Activated naive CD4-positive, alpha-beta T cell treated with anti-CD3 and anti-CD28 coated beads, Interleukin-2, amount 10 ng/mL, durations not matched to agents 7 days and 5 days (primary cell): ENCODE measurements at regions not wholly inside any gene's neighbourhood (a gene's known extent, or its start where the extent isn't known, plus 50 kb on each side); places are given as distances from the start of the nearest gene placed in this dataset.
"Not testable (repeated sequence)": the region's sequence is repeated elsewhere in the genome, so short reads cannot be mapped to it uniquely, and the experiment has no call there.

Source experiments
- CTCF ChIA-PET: fragments of 350-600 bp; sonication (Branson Sonifier 250); formaldehyde crosslinking; loops from one replicate; lab custom pipeline; 2021; ENCODE audit warnings: antibody characterized with exemption; lab: Charles Lee
- DNase-seq: peaks from one replicate; pipeline ENCODE4 v3.0.0-alpha.2; 2020
- H3K27ac Mint-ChIP-seq: one replicate; pipeline ENCODE4 v1.8.0; 2021; ENCODE audit warnings: mild to moderate bottlenecking, moderate library complexity, mixed read lengths
- H3K27me3 Mint-ChIP-seq: one replicate; pipeline ENCODE4 v1.8.0; 2021; ENCODE audit warnings: mild to moderate bottlenecking, mixed read lengths
- H3K36me3 Mint-ChIP-seq: one replicate; pipeline ENCODE4 v1.8.0; 2021; ENCODE audit warnings: mixed read lengths
- H3K4me1 Mint-ChIP-seq: one replicate; pipeline ENCODE4 v1.8.0; 2021; ENCODE audit warnings: mixed read lengths
- H3K4me3 Mint-ChIP-seq: one replicate; pipeline ENCODE4 v1.8.0; 2021; ENCODE audit warnings: mild to moderate bottlenecking, moderate library complexity, mixed read lengths
- H3K9me3 Mint-ChIP-seq: one replicate; pipeline ENCODE4 v1.8.0; 2021; ENCODE audit warnings: mixed read lengths

DNA sequence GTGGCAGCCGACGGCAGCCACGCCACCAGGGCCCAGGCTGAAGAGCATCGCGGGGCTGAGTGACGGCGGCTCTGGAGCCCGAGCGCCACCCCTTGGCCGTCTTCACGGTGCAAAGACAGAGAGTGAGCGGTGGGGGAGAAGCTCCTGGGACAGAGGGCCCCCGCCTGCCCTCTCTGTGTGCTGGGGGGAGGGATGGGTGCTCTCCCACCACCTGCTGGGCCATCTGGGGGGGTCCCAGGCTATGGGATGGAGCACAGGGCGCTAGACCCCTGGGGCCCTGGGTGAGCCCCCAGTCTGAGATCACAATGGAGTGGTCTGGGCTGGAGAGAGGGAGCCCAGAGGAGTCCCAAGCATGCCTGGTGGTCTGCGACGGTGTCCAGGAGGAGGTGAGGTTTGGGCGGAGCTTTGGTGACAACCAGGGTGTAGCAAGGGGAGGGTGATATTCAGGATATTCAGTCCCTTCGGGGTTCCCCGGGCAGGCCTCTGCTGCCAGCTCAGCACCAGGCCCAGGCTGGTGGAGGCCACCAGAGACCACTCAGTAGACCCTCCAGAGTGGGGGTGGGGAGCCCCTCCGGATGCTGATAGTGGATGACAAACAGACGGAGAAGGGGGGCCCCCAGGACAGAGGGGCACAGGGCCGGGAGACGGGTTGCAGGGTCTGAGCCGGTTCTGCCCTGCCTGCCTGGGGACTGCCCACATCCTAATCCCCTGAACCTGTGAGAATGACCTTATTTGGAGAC is 78.1 kb upstream of the PRR5 start:
- no peak overlapping the region for H3K4me3 Mint-ChIP-seq
- peaks cover 4% of the 10 kb centered on the region for H3K4me1 Mint-ChIP-seq
- peak overlapping the region; percentile 70 for H3K27ac Mint-ChIP-seq
- peaks cover 30% of the 10 kb centered on the region for H3K27me3 Mint-ChIP-seq
- DNase-seq, result peak; percentile 30
- H3K9me3 Mint-ChIP-seq, result no peaks in the 10 kb centered on the region
- H3K36me3 Mint-ChIP-seq, result no peaks in the 10 kb centered on the region
- CTCF ChIA-PET, result interaction anchor here (0.7 to 3.7 kb wide), 4 partner anchors 54 to 630 kb away, joined by 3 to 39 read pairs (median 4); no protein-coding TSS in a partner anchor

DNA sequence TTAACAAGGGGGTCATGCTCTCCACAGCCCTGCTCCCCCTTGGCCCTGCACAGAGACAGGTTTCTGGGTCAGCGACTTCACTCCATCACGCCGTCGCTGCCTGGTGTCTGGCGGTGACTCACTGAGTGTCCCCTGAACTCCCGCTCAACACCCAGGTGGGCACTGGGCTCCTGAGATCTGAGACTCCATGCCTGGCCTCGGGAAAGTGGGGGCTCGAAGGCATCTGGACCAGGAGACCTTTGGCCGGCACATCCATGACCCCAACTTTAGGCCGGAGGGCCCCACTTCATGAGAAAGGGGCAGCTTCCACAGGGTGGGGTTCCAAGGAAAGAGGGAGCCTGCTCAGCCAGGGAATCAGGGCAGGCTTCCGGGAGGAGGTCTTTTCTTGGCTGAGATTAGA is 79.3 kb upstream of the PRR5 start:
- H3K27ac Mint-ChIP-seq, result peak overlapping the region; percentile 62
- CTCF ChIA-PET, result no interaction called here
- H3K4me1 Mint-ChIP-seq, result peaks cover 4% of the 10 kb centered on the region
- H3K4me3 Mint-ChIP-seq, result no peak overlapping the region
- peaks cover 22% of the 10 kb centered on the region for H3K27me3 Mint-ChIP-seq
- no peak for DNase-seq
- no peaks in the 10 kb centered on the region for H3K36me3 Mint-ChIP-seq
- H3K9me3 Mint-ChIP-seq, result no peaks in the 10 kb centered on the region

DNA sequence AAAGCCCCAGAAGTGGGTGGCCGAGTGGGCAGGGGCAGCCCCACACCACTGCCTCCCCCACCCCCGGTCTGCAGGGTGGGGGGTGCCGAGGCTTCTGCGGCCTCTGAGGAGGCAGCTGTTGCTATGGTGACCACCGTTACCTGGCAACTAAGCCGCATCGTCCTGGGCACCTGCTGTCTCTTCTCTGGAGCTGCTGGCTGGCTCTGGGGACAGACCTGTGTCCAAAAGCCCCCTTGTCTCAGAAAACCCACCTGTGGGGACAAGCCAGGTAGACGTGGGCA is 79.9 kb upstream of the PRR5 start:
- no peak overlapping the region for H3K27ac Mint-ChIP-seq
- no peak overlapping the region for H3K4me3 Mint-ChIP-seq
- no peaks in the 10 kb centered on the region for H3K9me3 Mint-ChIP-seq
- peaks cover 22% of the 10 kb centered on the region for H3K27me3 Mint-ChIP-seq
- peak; percentile 52 for DNase-seq
- no peaks in the 10 kb centered on the region for H3K36me3 Mint-ChIP-seq
- CTCF ChIA-PET, result no interaction called here
- H3K4me1 Mint-ChIP-seq, result peaks cover 4% of the 10 kb centered on the region

DNA sequence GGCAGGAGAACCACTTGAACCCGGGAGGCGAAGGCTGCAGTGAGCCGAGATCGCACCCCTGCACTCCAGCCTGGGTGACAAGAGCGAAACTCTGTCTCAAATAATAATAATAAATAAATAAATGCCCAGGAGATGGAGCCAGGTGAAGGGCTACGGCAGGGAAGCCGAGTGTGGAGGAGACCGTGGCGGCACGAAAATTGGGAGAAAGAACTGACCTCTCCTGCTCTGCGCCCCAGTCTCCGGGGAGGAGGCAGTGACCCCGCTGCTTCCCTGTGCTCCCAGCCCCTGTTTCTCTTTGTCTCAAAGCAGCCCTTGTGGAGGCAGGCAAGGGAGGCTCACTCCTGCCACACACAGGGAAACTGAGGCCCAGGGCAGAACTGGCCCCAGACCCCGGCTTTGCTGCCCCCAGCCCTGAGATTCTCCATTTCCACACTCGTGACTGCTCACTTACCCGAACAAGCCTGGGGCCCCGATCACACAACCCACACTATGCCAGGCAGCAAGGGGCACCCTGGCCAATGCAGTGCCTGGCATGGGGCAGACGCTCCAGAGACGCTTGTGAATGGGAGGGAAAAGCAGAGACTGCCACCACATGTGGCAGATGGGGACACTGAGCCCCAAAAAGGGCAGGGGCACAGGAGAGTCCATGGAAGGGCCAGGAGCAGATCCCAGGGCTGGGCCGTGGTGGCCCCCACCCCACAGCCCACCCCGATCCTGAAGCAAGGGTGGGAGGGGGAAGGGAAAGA is 80.4 kb upstream of the PRR5 start:
- no peaks in the 10 kb centered on the region for H3K36me3 Mint-ChIP-seq
- H3K4me3 Mint-ChIP-seq, result no peak overlapping the region
- CTCF ChIA-PET, result no interaction called here
- H3K27ac Mint-ChIP-seq, result no peak overlapping the region
- H3K4me1 Mint-ChIP-seq, result peaks cover 4% of the 10 kb centered on the region
- no peak for DNase-seq
- H3K9me3 Mint-ChIP-seq, result no peaks in the 10 kb centered on the region
- peaks cover 22% of the 10 kb centered on the region for H3K27me3 Mint-ChIP-seq

DNA sequence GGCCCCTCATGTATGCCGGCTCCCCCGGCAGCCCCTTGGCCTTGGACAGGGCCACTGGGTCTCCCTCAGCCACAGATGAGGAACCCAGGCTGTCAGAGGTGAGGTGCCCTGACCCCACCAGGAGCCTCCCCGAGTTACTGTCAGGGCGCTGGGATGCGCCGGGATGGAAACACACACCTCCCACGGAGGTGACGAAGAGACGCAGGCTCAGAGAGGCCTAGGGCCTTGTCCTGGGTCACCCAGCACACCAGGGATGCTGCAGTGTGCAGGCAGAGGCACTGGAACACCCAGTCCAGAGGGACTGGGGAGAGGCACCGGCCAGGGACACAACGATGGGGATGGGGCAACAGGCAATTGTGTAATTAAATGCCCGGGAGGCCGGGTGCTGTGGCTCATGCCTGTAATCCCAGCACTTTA is 81.2 kb upstream of the PRR5 start:
- H3K4me3 Mint-ChIP-seq, result no peak overlapping the region
- H3K36me3 Mint-ChIP-seq, result no peaks in the 10 kb centered on the region
- CTCF ChIA-PET, result no interaction called here
- no peak for DNase-seq
- H3K27me3 Mint-ChIP-seq, result peaks cover 26% of the 10 kb centered on the region
- H3K4me1 Mint-ChIP-seq, result no peaks in the 10 kb centered on the region
- no peak overlapping the region for H3K27ac Mint-ChIP-seq
- no peaks in the 10 kb centered on the region for H3K9me3 Mint-ChIP-seq

DNA sequence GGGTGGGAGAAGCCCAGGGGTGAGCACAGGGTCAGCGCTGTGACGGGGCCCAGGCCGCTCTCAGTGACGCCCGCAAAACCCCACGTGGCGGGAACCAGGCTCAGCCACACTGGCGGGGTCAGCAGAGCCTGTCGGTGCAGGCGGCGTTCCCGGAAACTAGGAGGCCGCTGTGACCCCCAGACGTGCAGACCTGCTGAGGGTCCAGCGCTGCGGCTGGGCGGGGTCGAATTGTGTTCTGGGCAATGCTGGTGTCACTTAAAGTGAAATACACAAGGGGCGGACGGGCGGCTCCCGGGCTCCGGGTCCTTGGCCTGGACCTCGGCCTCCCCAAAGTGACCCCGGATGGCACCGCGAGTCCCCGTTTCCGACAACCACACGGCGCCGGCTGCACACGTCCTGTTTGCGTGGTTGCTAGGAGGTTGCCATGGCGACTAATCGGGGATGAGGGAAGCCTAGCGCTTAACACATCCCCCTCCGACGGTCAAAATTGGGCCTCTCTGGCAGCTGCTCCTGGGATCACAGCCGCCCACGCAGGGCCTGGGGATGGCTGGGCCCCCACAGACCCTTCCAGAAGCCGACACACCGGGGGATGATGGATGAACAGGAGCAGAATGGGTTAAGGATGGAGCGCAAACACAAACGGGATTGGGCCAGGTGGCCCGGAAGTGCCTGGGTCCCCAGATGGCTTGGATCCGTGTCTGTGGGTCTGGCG is 81.7 kb upstream of the PRR5 start:
- Mint-ChIP-seq H3K36me3 (no peaks in the 10 kb centered on the region), H3K27me3 (peaks cover 28% of the 10 kb centered on the region), H3K4me1 (no peaks in the 10 kb centered on the region), H3K27ac (no peak overlapping the region), H3K4me3 (peak overlapping the region; percentile 36), H3K9me3 (peaks cover 2% of the 10 kb centered on the region)
- CTCF ChIA-PET, result no interaction called here
- DNase-seq, result peak; percentile 93

DNA sequence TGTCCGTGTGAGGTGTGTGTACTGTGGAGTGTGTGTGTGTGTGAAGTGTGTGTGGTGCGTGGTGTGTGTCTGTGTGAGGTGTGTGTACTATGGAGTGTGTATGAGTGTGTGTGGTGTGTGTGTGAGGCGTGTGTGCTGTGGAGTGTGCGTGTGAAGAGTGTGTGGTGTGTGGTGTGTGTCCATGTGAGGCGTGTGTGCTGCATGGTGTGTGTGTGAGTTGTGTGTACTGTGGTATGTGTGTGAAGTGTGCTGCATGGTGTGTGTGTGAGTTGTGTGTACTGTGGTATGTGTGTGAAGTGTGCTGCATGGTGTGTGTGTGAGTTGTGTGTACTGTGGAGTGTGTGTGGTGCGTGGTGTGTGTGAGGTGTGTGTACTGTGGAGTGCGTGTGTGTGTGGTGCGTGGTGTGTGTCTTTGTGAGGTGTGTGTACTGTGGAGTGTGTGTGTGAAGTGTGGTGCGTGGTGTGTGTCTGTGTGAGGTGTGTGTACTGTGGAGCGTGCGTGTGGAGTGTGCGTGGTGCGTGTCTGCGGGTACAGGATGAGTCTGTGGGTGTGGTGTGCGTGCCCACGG is 82.4 kb upstream of the PRR5 start:
- H3K9me3 Mint-ChIP-seq, CTCF ChIA-PET, H3K36me3 Mint-ChIP-seq, H3K4me3 Mint-ChIP-seq, H3K27ac Mint-ChIP-seq, DNase-seq, H3K4me1 Mint-ChIP-seq: not testable (repeated sequence)
- H3K27me3 Mint-ChIP-seq, result peaks cover 28% of the 10 kb centered on the region

DNA sequence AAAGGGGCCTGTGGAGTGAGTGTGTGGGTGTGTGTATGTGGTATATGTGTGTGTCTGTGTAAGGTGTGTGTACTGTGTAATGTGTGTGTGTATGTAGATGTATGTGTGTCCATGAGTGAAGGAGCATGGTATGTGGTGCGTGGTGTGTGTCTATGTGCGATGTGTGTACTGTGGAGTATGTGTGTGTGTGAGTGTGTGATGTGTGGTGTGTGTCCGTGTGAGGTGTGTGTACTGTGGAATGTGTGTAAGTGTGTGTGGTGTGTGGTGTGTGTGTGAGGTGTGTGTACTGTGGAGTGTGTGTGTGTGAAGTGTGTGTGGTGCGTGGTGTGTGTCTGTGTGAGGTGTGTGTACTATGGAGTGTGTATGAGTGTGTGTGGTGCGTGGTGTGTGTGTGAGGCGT is 83.1 kb upstream of the PRR5 start:
- not testable (repeated sequence) for H3K36me3 Mint-ChIP-seq, H3K4me1 Mint-ChIP-seq

DNA sequence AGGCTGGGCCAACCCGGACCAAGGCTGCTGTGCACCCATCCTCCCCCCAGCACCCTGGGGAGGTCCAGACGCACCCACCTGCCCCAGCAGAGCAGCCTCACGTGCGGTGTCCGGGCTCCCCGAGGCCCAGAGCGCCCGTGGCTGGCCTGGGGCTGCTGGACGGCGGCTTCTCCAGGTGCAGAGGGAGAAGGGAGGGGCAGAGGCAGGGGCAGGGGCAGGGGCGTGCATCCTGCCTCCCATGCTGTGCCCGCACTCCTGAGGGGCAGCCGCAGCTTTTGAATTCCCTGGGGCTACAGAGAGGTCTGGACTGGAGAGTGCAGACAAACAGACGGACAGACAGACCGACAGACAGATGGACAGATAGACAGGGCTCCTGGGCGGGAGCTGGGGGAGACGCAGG is 83.6 kb upstream of the PRR5 start:
- CTCF ChIA-PET, result no interaction called here
- no peaks in the 10 kb centered on the region for H3K36me3 Mint-ChIP-seq
- H3K27ac Mint-ChIP-seq, result no peak overlapping the region

More for the DNA sequence above, 83.1 kb upstream of the PRR5 start:
- CTCF ChIA-PET, H3K27ac Mint-ChIP-seq, H3K4me3 Mint-ChIP-seq, DNase-seq: not testable (repeated sequence)
- H3K9me3 Mint-ChIP-seq, result peaks cover 10% of the 10 kb centered on the region
- H3K27me3 Mint-ChIP-seq, result peaks cover 31% of the 10 kb centered on the region

DNA sequence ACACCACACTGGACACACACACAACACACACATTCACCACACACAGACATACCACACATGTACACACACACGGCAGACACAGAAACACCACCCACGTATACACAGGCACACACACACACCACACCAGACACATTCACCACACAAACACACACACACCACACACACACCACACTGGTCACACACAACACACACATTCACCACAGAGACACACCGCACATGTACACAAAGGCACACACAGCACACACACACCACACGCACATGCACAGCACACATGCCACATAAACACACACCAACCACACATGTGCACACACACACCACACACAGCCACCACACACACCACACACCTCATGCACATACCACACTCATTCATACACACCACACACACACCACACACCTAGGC is 84.2 kb upstream of the PRR5 start:
- Mint-ChIP-seq H3K27ac (no peak overlapping the region), H3K4me3 (no peak overlapping the region), H3K27me3 (peaks cover 24% of the 10 kb centered on the region), H3K9me3 (peaks cover 12% of the 10 kb centered on the region), H3K4me1 (no peaks in the 10 kb centered on the region), H3K36me3 (no peaks in the 10 kb centered on the region)
- no peak for DNase-seq
- CTCF ChIA-PET, result no interaction called here

More for the DNA sequence above, 83.6 kb upstream of the PRR5 start:
- no peaks in the 10 kb centered on the region for H3K4me1 Mint-ChIP-seq
- peaks cover 12% of the 10 kb centered on the region for H3K9me3 Mint-ChIP-seq
- peaks cover 30% of the 10 kb centered on the region for H3K27me3 Mint-ChIP-seq
- H3K4me3 Mint-ChIP-seq, result no peak overlapping the region
- no peak for DNase-seq

DNA sequence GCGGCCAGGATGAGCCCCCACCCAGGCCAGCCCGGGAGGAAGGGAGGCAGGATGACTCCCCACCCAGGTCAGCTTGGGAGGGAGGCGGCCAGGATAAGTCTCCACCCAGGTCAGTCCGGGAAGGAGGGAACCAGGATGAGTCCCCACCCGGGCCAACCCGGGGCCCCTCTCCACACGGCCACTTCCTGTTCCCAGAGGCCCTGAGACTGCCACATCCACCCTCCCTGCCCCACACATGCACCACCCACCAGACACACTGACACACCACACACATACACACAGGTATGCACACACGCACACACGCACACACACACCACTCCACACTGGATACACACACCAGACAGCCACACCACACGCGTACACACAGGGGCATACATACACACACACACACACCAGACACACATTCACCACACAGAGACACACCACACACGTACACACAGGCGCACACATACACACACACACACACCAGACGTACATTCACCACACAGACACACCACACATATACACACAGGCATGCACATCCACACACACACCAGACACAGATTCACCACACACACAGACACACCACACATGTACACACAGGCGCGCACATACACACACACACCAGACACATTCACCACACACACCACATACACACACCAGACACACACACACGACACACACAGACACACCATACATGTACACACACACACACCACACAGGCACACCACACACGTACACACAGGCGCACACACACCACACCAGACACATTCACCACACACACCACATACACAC is 84.9 kb upstream of the PRR5 start:
- Mint-ChIP-seq H3K4me3 (no peak overlapping the region), H3K27ac (no peak overlapping the region), H3K9me3 (peaks cover 14% of the 10 kb centered on the region), H3K27me3 (peaks cover 22% of the 10 kb centered on the region), H3K4me1 (no peaks in the 10 kb centered on the region), H3K36me3 (peaks cover under 1% of the 10 kb centered on the region)
- CTCF ChIA-PET, result no interaction called here
- DNase-seq, result no peak

DNA sequence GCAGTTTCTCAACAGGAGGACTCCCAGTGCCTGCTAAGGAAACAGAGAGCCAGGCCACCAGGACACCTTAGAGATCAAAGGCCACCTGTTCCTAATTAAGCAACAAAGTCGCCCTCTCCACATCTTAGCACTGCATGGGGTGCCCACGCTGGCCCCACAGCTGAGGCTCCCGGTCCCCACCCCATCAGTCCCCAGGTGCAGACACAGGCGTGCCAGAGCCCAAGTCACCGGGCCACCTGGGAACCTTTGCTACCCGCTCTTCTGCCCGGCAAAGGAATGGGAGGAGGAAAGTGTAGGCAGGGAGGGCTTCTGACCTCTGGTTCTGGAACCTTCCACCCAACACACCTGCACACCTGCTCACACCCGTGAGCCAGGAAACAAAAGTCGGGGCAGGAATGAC is 85.5 kb upstream of the PRR5 start:
- CTCF ChIA-PET, result no interaction called here
- Mint-ChIP-seq H3K36me3 (peaks cover 2% of the 10 kb centered on the region), H3K9me3 (peaks cover 18% of the 10 kb centered on the region), H3K27ac (no peak overlapping the region), H3K27me3 (peaks cover 18% of the 10 kb centered on the region), H3K4me1 (no peaks in the 10 kb centered on the region), H3K4me3 (no peak overlapping the region)
- DNase-seq, result no peak

DNA sequence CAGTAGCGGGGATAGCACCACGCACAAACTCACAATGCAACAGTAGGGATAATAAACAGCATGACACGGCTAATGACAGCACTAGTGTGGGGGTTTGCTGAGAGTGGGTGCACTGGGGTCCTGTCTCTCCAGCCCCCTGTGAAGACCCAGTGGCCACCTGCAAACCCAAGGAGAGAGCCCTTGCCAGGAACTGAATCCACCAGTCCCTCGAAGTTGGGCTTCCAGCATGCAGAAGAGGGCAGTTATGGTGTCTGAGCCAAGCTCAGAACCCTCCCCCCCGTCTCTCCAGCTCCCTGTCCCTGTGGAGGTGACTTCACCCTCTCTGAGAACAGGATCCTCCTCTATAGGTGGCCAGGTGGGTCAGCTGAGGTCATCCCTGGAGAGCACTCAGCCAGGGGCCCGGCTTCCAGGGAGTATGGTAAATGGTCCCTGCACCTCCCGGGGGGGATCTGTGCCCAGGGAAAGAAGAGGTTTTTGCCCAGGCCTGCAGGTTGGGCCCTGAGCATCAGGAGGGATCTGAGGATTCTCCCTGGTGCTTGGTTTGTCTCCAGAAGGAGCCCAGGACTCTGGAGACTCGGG is 86.3 kb upstream of the PRR5 start:
- CTCF ChIA-PET, result no interaction called here
- H3K36me3 Mint-ChIP-seq, result peaks cover 2% of the 10 kb centered on the region
- DNase-seq, result no peak
- no peaks in the 10 kb centered on the region for H3K4me1 Mint-ChIP-seq
- peaks cover 23% of the 10 kb centered on the region for H3K9me3 Mint-ChIP-seq
- no peak overlapping the region for H3K4me3 Mint-ChIP-seq
- H3K27me3 Mint-ChIP-seq, result peaks cover 14% of the 10 kb centered on the region
- H3K27ac Mint-ChIP-seq, result no peak overlapping the region
